Loucy (cell line): ENCODE measurements at regions not wholly inside any gene's neighbourhood (a gene's known extent, or its start where the extent isn't known, plus 50 kb on each side); places are given as distances from the start of the nearest gene placed in this dataset.

Experiments used
- H2AFZ ChIP-seq: fragments of 200-600 bp; sonication (generic); 2 replicates; pipeline ENCODE4 v1.6.0; 2016; ENCODE audit warnings: antibody characterized with exemption, mild to moderate bottlenecking, low read length, moderate library complexity
- H3F3A ChIP-seq: fragments of 200-600 bp; 2 replicates; pipeline ENCODE4 v1.6.0; 2016; ENCODE audit warnings: antibody characterized with exemption, low read depth, mild to moderate bottlenecking
- H3K27me3 ChIP-seq: fragments of 200-600 bp; sonication (generic); 2 replicates; pipeline ENCODE4 v1.6.1; 2014; ENCODE audit warnings: low read length, mild to moderate bottlenecking; ENCODE audit not compliant: insufficient read depth, poor library complexity, severe bottlenecking
- H3K36me3 ChIP-seq: fragments of 200-600 bp; sonication (generic); 2 replicates; pipeline ENCODE4 v1.6.1; 2016; ENCODE audit warnings: low read length; ENCODE audit not compliant: insufficient read depth
- H3K4me1 ChIP-seq: fragments of 200-600 bp; sonication (generic); 2 replicates; pipeline ENCODE4 v1.5.1; 2014; ENCODE audit warnings: low read length, mild to moderate bottlenecking; ENCODE audit not compliant: insufficient read depth, poor library complexity, severe bottlenecking
- H3K4me2 ChIP-seq: fragments of 200-600 bp; sonication (generic); 2 replicates; pipeline ENCODE4 v1.6.0; 2014; ENCODE audit warnings: antibody characterized with exemption, low read length, low read depth, mild to moderate bottlenecking; ENCODE audit not compliant: poor library complexity, severe bottlenecking
- H3K4me3 ChIP-seq: fragments of 200-600 bp; sonication (generic); 2 replicates; pipeline ENCODE4 v1.5.1; 2014; ENCODE audit warnings: low read length, mild to moderate bottlenecking, mixed read lengths; ENCODE audit not compliant: poor library complexity, severe bottlenecking
- H3K79me2 ChIP-seq: fragments of 200-600 bp; sonication (generic); 2 replicates; pipeline ENCODE4 v1.6.1; 2014; ENCODE audit warnings: low read length; ENCODE audit not compliant: insufficient read depth
- H3K9ac ChIP-seq: fragments of 200-600 bp; sonication (generic); 2 replicates; pipeline ENCODE4 v1.6.0; 2014; ENCODE audit warnings: mild to moderate bottlenecking, low read depth, low read length, moderate library complexity; ENCODE audit not compliant: poor library complexity, severe bottlenecking
- H3K9me2 ChIP-seq: fragments of 200-600 bp; sonication (generic); replicated peaks from 2 replicates; pipeline ENCODE4 v1.6.1; 2016; ENCODE audit warnings: low read depth, low read length, mixed read lengths
- H3K9me3 ChIP-seq: fragments of 200-600 bp; sonication (generic); 2 replicates; pipeline ENCODE4 v1.6.1; 2014; ENCODE audit warnings: mild to moderate bottlenecking, antibody characterized with exemption, low read length, low read depth; ENCODE audit not compliant: insufficient read depth
- H4K20me1 ChIP-seq: fragments of 200-600 bp; sonication (generic); 2 replicates; pipeline ENCODE4 v1.6.0; 2014; ENCODE audit warnings: antibody characterized with exemption, low read length, mild to moderate bottlenecking; ENCODE audit not compliant: insufficient read depth, poor library complexity, severe bottlenecking
- CTCF ChIP-seq: fragments of 200-600 bp; sonication (generic); conservative IDR thresholded peaks from 2 replicates; pipeline ENCODE4 v1.5.1; 2014; ENCODE audit warnings: mild to moderate bottlenecking, antibody characterized with exemption, low read length
- EZH2phosphoT487 ChIP-seq: fragments of 200-600 bp; IDR thresholded peaks from 2 replicates; pipeline ENCODE4 v1.6.1; 2018; ENCODE audit warnings: antibody characterized with exemption, mild to moderate bottlenecking, moderate library complexity, borderline replicate concordance

- no peak overlapping the region for H3K9ac ChIP-seq
- H3K4me1 ChIP-seq = no peaks in the 10 kb centered on the region
- TF ChIP-seq CTCF (no peak), EZH2phosphoT487 (no peak)
- H3K9me2 ChIP-seq = no peaks in the 10 kb centered on the region
- no peaks in the 10 kb centered on the region for H4K20me1 ChIP-seq
- no peaks in the 10 kb centered on the region for H3K36me3 ChIP-seq
- no peaks in the 10 kb centered on the region for H3F3A ChIP-seq
- no peak overlapping the region for H3K4me3 ChIP-seq
- H2AFZ ChIP-seq = no peak overlapping the region
- H3K79me2 ChIP-seq = no peaks in the 10 kb centered on the region
- no peak overlapping the region for H3K4me2 ChIP-seq
- no peaks in the 10 kb centered on the region for H3K27me3 ChIP-seq
- no peaks in the 10 kb centered on the region for H3K9me3 ChIP-seq
These were observed 775.9 kb upstream of the CDH9 start for GRCh38 chr5:27814286-27814685.

GRCh38 chr5:27810458-27810857 is 772.1 kb upstream of the CDH9 start:
- Histone ChIP-seq H3K36me3 (no peaks in the 10 kb centered on the region), H3K4me3 (no peak overlapping the region), H3K9ac (no peak overlapping the region), H3K79me2 (no peaks in the 10 kb centered on the region), H3K4me1 (no peaks in the 10 kb centered on the region), H2AFZ (no peak overlapping the region), H4K20me1 (no peaks in the 10 kb centered on the region), H3K9me3 (no peaks in the 10 kb centered on the region), H3F3A (no peaks in the 10 kb centered on the region), H3K27me3 (no peaks in the 10 kb centered on the region), H3K4me2 (no peak overlapping the region), H3K9me2 (no peaks in the 10 kb centered on the region)
- TF ChIP-seq CTCF = no peak

- no peak overlapping the region for H3K4me3 ChIP-seq
- no peak overlapping the region for H2AFZ ChIP-seq
- no peaks in the 10 kb centered on the region for H3K36me3 ChIP-seq
- no peak overlapping the region for H3K4me2 ChIP-seq
- no peaks in the 10 kb centered on the region for H3K79me2 ChIP-seq
- H3F3A ChIP-seq = no peaks in the 10 kb centered on the region
- no peaks in the 10 kb centered on the region for H3K9me3 ChIP-seq
- no peaks in the 10 kb centered on the region for H3K27me3 ChIP-seq
- H4K20me1 ChIP-seq = no peaks in the 10 kb centered on the region
- no peaks in the 10 kb centered on the region for H3K9me2 ChIP-seq
- H3K9ac ChIP-seq = no peak overlapping the region
- TF ChIP-seq EZH2phosphoT487 (no peak), CTCF (no peak)
- no peaks in the 10 kb centered on the region for H3K4me1 ChIP-seq
These were observed 758.8 kb upstream of the CDH9 start for GRCh38 chr5:27797220-27797619.
